Fibroblast of lung (primary cell): ENCODE measurements at regions not wholly inside any gene's neighbourhood (a gene's known extent, or its start where the extent isn't known, plus 50 kb on each side); places are given as distances from the start of the nearest gene placed in this dataset.

Experiments used
- DNase-seq, 2 donors: peaks; one replicate each; pipeline versions ENCODE4 v3.0.0 to v3.0.0-alpha.2; 2010; ENCODE audit warnings: low read depth in 2 of 2
- H2AFZ ChIP-seq: 2 replicates; pipeline ENCODE4 v1.5.1; 2012; ENCODE audit warnings: low read length, control low read depth, inconsistent platforms
- H3K27ac ChIP-seq: 2 replicates; pipeline ENCODE4 v1.5.1; 2011; ENCODE audit warnings: low read length, control low read depth; ENCODE audit not compliant: insufficient read depth
- H3K27me3 ChIP-seq: 2 replicates; pipeline ENCODE4 v1.5.1; 2011; ENCODE audit warnings: mild to moderate bottlenecking, low read length; ENCODE audit not compliant: control insufficient read depth, insufficient read depth
- H3K36me3 ChIP-seq: 2 replicates; pipeline ENCODE4 v1.5.1; 2011; ENCODE audit warnings: low read length; ENCODE audit not compliant: control insufficient read depth, insufficient read depth
- H3K4me1 ChIP-seq: 2 replicates; pipeline ENCODE4 v1.5.1; 2011; ENCODE audit warnings: low read length; ENCODE audit not compliant: control insufficient read depth, insufficient read depth; ENCODE audit errors: extremely low read depth
- H3K4me2 ChIP-seq: 2 replicates; pipeline ENCODE4 v1.5.1; 2011; ENCODE audit warnings: low read length, control low read depth; ENCODE audit not compliant: insufficient read depth; ENCODE audit errors: extremely low read depth
- H3K4me3 ChIP-seq, 4 experiments: fragments of 200-600 bp in 1 of 4; sonication (generic) in 1 of 4; replicated peaks in 1 of 4; 2 replicates each; pipeline ENCODE4 v1.5.1; 2011 to 2016; ENCODE audit warnings: low read length in 4 of 4, low read depth in 3 of 4, mild to moderate bottlenecking in 3 of 4, control low read depth in 2 of 4, inconsistent platforms in 1 of 4, mixed read lengths in 1 of 4; ENCODE audit not compliant: insufficient read depth in 1 of 4; ENCODE audit errors: control extremely low read depth in 1 of 4
- H3K79me2 ChIP-seq: 2 replicates; pipeline ENCODE4 v1.5.1; 2012; ENCODE audit warnings: mild to moderate bottlenecking, low read length, inconsistent platforms; ENCODE audit not compliant: control insufficient read depth, insufficient read depth
- H3K9ac ChIP-seq: 2 replicates; pipeline ENCODE4 v1.5.1; 2011; ENCODE audit warnings: mild to moderate bottlenecking, low read length, control low read depth; ENCODE audit not compliant: insufficient read depth
- H3K9me3 ChIP-seq: 2 replicates; pipeline ENCODE4 v1.5.1; 2012; ENCODE audit warnings: low read depth, low read length; ENCODE audit not compliant: control insufficient read depth, insufficient read depth
- H4K20me1 ChIP-seq: 2 replicates; pipeline ENCODE4 v1.5.1; 2011; ENCODE audit warnings: low read length; ENCODE audit not compliant: control insufficient read depth, insufficient read depth; ENCODE audit errors: extremely low read depth
- CTCF ChIP-seq, 2 donors: IDR thresholded peaks in 1 of 2; conservative IDR thresholded peaks in 1 of 2; 1 replicate in 1 of 2; 2 replicates in 1 of 2; pipeline ENCODE4 v1.5.1; 2011 to 2012; ENCODE audit warnings: low read length in 2 of 2, control low read depth in 1 of 2, inconsistent platforms in 1 of 2, low read depth in 1 of 2, mild to moderate bottlenecking in 1 of 2
- EZH2 ChIP-seq: IDR thresholded peaks from 2 replicates; pipeline ENCODE4 v1.5.1; 2012; ENCODE audit warnings: low read length, control low read depth, mild to moderate bottlenecking; ENCODE audit errors: missing control alignments

- no peak for DNase-seq
- Histone ChIP-seq H3K4me2 (no peak overlapping the region), H3K79me2 (no peaks in the 10 kb centered on the region), H4K20me1 (no peaks in the 10 kb centered on the region), H3K4me1 (no peaks in the 10 kb centered on the region), H3K27me3 (no peaks in the 10 kb centered on the region), H3K4me3 (no peak overlapping the region), H3K36me3 (no peaks in the 10 kb centered on the region), H3K27ac (no peak overlapping the region), H2AFZ (no peak overlapping the region), H3K9ac (no peak overlapping the region), H3K9me3 (no peaks in the 10 kb centered on the region)
- TF ChIP-seq CTCF (conservative IDR thresholded peaks at IDR 0.05 in 1 of 2, IDR thresholded peaks at IDR 0.05 in 1 of 2; ENCODE audit: low read depth in 1 of 2, low read length in 2 of 2) (no peak), EZH2 (no peak)
Measured at GRCh38 chr14:83711046-83711445, 1818.9 kb upstream of the FLRT2 start.

- H3K79me2 ChIP-seq: no peaks in the 10 kb centered on the region
- TF ChIP-seq EZH2 (no peak), CTCF (conservative IDR thresholded peaks at IDR 0.05 in 1 of 2, IDR thresholded peaks at IDR 0.05 in 1 of 2; ENCODE audit: low read depth in 1 of 2, low read length in 2 of 2) (no peak)
- H3K9ac ChIP-seq: no peak overlapping the region
- no peak overlapping the region for H2AFZ ChIP-seq
- H3K4me1 ChIP-seq: no peaks in the 10 kb centered on the region
- peak in 1 of 2 donors; percentile 60 for DNase-seq
- H3K4me2 ChIP-seq: no peak overlapping the region
- no peaks in the 10 kb centered on the region for H3K9me3 ChIP-seq
- H3K36me3 ChIP-seq: no peaks in the 10 kb centered on the region
- no peaks in the 10 kb centered on the region for H4K20me1 ChIP-seq
- H3K4me3 ChIP-seq: no peak overlapping the region
- no peak overlapping the region for H3K27ac ChIP-seq
- H3K27me3 ChIP-seq: no peaks in the 10 kb centered on the region
Measured at GRCh38 chr14:83712418-83713129, 1817.4 kb upstream of the FLRT2 start.

- H3K4me2 ChIP-seq: no peak overlapping the region
- TF ChIP-seq CTCF (conservative IDR thresholded peaks at IDR 0.05 in 1 of 2, IDR thresholded peaks at IDR 0.05 in 1 of 2; ENCODE audit: low read depth in 1 of 2, low read length in 2 of 2) (no peak), EZH2 (no peak)
- DNase-seq: no peak
- H3K4me3 ChIP-seq: no peak overlapping the region
- H4K20me1 ChIP-seq: no peaks in the 10 kb centered on the region
- no peak overlapping the region for H3K27ac ChIP-seq
- no peaks in the 10 kb centered on the region for H3K9me3 ChIP-seq
- H3K4me1 ChIP-seq: no peaks in the 10 kb centered on the region
- H3K27me3 ChIP-seq: no peaks in the 10 kb centered on the region
- no peaks in the 10 kb centered on the region for H3K79me2 ChIP-seq
- no peak overlapping the region for H2AFZ ChIP-seq
- no peaks in the 10 kb centered on the region for H3K36me3 ChIP-seq
- no peak overlapping the region for H3K9ac ChIP-seq
Measured at GRCh38 chr14:83713732-83714131, 1816.2 kb upstream of the FLRT2 start.
